ENCODE measurements at regions not wholly inside any gene's neighbourhood (a gene's known extent, or its start where the extent isn't known, plus 50 kb on each side); places are given as distances from the start of the nearest gene placed in this dataset.
A peak's percentile ranks its signal among the peaks of the same experiment; 100 is the strongest.

DNA sequence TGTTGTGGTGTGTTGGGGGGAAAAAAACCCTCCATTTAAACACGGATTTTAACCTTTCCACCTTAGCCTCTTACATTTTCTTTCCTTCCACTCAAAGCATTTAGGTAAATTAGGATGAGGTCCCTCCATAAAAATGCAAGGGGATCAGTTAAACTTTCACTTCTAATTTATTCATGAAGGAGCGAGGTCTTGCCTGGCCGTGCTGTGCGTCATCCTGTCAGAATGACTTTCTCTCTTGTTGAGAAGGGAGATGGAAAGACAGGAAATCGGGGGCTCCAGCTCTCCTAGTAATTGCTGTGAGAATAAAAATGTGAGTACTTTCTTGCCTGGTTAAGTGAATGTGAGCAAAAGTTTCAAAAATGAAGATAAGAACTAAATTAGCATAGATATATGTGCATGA, 962.3 kb upstream of the NR2F2 start:
- DNase-seq (no peak), ATAC-seq (ENCODE audit: low FRiP score) (no peak)
- H3K4me3 ChIP-seq (ENCODE audit: low read length in 2 of 2), result no peak overlapping the region
- no peaks in the 10 kb centered on the region for H3K4me1 ChIP-seq (ENCODE audit: control insufficient read depth in 1 of 2, insufficient read depth in 2 of 2, low read length in 2 of 2)
- H3K36me3 ChIP-seq (ENCODE audit: control insufficient read depth in 1 of 2, insufficient read depth in 2 of 2, low read length in 1 of 2), result no peaks in the 10 kb centered on the region
- intact Hi-C loops (cut with DNase I), result no loop called here
- WGBS, 2 donors, result 54 to 62% methylated on average over 5 of the region's 5 CpGs
- H3K27ac ChIP-seq (ENCODE audit: low read depth in 1 of 2, low read length in 2 of 2), result no peak overlapping the region
- no peaks in the 10 kb centered on the region for H3K27me3 ChIP-seq (ENCODE audit: control insufficient read depth in 1 of 2, insufficient read depth in 2 of 2, low read length in 1 of 2)
- H3K9me3 ChIP-seq (ENCODE audit: control insufficient read depth, low read length), result no peaks in the 10 kb centered on the region

DNA sequence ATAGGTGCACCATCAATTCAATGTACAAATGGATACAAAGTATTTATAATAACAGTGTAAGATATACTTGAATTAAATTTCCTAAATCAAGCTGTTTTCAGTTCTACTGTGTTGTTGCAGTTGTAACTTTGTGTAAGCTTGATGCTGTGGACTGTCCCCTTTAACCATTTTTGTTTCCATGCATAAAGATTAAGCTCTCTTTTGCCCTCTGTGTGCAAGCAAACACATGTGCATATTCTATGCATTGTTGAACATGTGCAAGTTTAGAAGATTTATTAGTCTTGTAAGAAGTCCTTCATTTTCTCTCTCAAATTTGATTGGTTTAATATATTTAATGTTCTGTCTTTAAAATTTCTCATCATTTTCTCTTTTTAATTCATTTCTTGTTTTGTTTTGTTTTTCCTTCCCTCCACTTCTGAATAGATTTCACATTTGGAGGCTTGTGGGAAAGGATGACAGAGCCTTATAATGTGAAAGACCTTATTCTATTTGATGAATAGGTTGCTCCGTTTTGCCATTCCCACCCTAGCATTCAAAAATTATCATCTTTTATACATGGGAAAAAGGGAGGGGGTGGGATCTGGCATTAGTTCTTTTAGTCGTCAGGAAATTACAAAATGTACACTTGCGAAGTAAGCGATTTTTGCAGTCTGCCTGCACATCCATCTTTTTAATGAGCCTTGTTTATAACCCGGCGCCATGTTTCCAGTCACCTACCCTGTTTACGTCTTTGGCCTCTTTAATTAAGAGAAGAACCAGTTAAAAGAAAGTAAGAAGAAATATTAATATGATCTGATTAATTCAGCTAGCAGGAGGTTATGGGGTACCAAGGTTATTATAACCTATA, 961.5 kb upstream of the NR2F2 start:
- intact Hi-C loops (cut with DNase I), result no loop called here
- no peak for DNase-seq

DNA sequence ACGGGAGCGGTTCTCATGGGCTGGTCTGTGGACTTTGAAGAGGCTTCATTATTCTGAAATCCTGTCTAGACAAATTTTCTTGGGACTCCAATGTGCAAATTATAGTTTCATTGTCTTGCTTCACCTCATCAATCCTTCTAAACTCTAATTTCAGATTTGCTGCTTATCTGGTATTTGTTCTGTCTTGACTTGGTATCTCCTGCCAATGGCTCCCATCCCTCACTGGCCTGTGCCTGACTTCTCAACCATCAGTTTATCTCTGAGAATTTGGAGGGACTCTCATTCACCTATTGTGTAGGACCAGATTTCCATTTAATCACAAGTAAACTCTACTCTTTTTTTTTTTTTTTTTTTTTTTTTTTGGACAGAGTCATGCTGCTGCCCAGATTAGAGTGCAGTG, 960.2 kb upstream of the NR2F2 start:
- H3K4me3 ChIP-seq (ENCODE audit: low read length in 2 of 2), result no peak overlapping the region
- intact Hi-C loops (cut with DNase I), result no loop called here
- 98% methylated on average over 2 of the region's 2 CpGs for WGBS, 2 donors
- DNase-seq (no peak), ATAC-seq (ENCODE audit: low FRiP score) (no peak)
- no peaks in the 10 kb centered on the region for H3K27me3 ChIP-seq (ENCODE audit: control insufficient read depth in 1 of 2, insufficient read depth in 2 of 2, low read length in 1 of 2)
- no peaks in the 10 kb centered on the region for H3K36me3 ChIP-seq (ENCODE audit: control insufficient read depth in 1 of 2, insufficient read depth in 2 of 2, low read length in 1 of 2)
- no peaks in the 10 kb centered on the region for H3K9me3 ChIP-seq (ENCODE audit: control insufficient read depth, low read length)
- no peaks in the 10 kb centered on the region for H3K4me1 ChIP-seq (ENCODE audit: control insufficient read depth in 1 of 2, insufficient read depth in 2 of 2, low read length in 2 of 2)
- H3K27ac ChIP-seq (ENCODE audit: low read depth in 1 of 2, low read length in 2 of 2), result no peak overlapping the region

More for the DNA sequence above, 961.5 kb upstream of the NR2F2 start:
- H3K27ac ChIP-seq (ENCODE audit: low read depth in 1 of 2, low read length in 2 of 2), result no peak overlapping the region
- no peaks in the 10 kb centered on the region for H3K36me3 ChIP-seq (ENCODE audit: control insufficient read depth in 1 of 2, insufficient read depth in 2 of 2, low read length in 1 of 2)
- no peak overlapping the region for H3K4me3 ChIP-seq (ENCODE audit: low read length in 2 of 2)
- ATAC-seq (ENCODE audit: low FRiP score), result no peak
- WGBS, 2 donors, result 79 to 84% methylated on average over 7 of the region's 7 CpGs
- H3K27me3 ChIP-seq (ENCODE audit: control insufficient read depth in 1 of 2, insufficient read depth in 2 of 2, low read length in 1 of 2), result no peaks in the 10 kb centered on the region
- no peaks in the 10 kb centered on the region for H3K4me1 ChIP-seq (ENCODE audit: control insufficient read depth in 1 of 2, insufficient read depth in 2 of 2, low read length in 2 of 2)
- no peaks in the 10 kb centered on the region for H3K9me3 ChIP-seq (ENCODE audit: control insufficient read depth, low read length)

DNA sequence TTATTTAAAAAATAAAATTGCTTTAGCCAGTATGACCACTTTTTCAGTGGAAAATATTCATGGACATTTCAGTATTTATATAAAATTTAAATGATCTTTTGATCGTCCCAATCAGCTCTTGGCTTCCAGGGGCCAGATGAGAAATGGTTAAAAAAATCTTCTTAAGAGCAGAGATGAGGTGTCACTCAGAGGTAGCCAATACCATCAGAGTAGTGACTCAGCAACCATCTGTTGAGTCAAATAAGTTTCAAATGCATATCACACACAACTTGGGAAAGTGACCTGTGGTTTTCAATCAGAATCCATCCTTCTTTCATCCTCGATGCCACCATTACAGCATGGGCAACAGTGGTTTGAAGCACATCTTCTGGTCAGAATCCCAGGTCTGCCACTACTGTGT, 958.8 kb upstream of the NR2F2 start:
- Histone ChIP-seq H3K9me3 (ENCODE audit: control insufficient read depth, low read length) (no peaks in the 10 kb centered on the region), H3K27ac (ENCODE audit: low read depth in 1 of 2, low read length in 2 of 2) (no peak overlapping the region), H3K27me3 (ENCODE audit: control insufficient read depth in 1 of 2, insufficient read depth in 2 of 2, low read length in 1 of 2) (no peaks in the 10 kb centered on the region), H3K36me3 (ENCODE audit: control insufficient read depth in 1 of 2, insufficient read depth in 2 of 2, low read length in 1 of 2) (no peaks in the 10 kb centered on the region), H3K4me1 (ENCODE audit: control insufficient read depth in 1 of 2, insufficient read depth in 2 of 2, low read length in 2 of 2) (no peaks in the 10 kb centered on the region), H3K4me3 (ENCODE audit: low read length in 2 of 2) (no peak overlapping the region)
- DNase-seq, result no peak
- WGBS, 2 donors, result 89% methylated on average over 2 of the region's 2 CpGs
- no peak for ATAC-seq (ENCODE audit: low FRiP score)
- intact Hi-C loops (cut with DNase I), result no loop called here

DNA sequence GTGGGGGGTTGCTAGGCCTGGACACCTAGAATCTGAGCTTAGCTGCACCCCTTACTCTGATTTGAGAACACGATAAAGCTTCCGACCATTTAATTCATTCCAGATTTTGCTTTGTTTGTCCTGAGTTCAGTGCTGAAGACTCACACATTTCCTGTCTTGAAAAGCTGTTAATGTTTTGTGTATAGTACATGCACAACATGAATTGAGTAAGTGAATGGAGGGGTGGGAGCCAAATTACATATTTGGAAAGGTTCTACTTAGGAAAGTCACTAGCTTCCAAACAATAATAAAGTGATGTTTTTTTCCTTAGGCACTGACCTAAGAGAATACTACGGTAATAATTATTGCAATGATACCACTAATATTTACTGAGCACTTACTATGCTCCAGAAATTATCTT, 955.2 kb upstream of the NR2F2 start:
- intact Hi-C loops (cut with DNase I), result no loop called here
- Histone ChIP-seq H3K36me3 (ENCODE audit: control insufficient read depth in 1 of 2, insufficient read depth in 2 of 2, low read length in 1 of 2) (no peaks in the 10 kb centered on the region), H3K27me3 (ENCODE audit: control insufficient read depth in 1 of 2, insufficient read depth in 2 of 2, low read length in 1 of 2) (no peaks in the 10 kb centered on the region), H3K4me3 (ENCODE audit: low read length in 2 of 2) (no peak overlapping the region), H3K9me3 (ENCODE audit: control insufficient read depth, low read length) (no peaks in the 10 kb centered on the region), H3K27ac (ENCODE audit: low read depth in 1 of 2, low read length in 2 of 2) (no peak overlapping the region), H3K4me1 (ENCODE audit: control insufficient read depth in 1 of 2, insufficient read depth in 2 of 2, low read length in 2 of 2) (no peaks in the 10 kb centered on the region)
- DNase-seq (no peak), ATAC-seq (ENCODE audit: low FRiP score) (no peak)
- WGBS, 2 donors, result 86% methylated on average over 3 of the region's 3 CpGs

DNA sequence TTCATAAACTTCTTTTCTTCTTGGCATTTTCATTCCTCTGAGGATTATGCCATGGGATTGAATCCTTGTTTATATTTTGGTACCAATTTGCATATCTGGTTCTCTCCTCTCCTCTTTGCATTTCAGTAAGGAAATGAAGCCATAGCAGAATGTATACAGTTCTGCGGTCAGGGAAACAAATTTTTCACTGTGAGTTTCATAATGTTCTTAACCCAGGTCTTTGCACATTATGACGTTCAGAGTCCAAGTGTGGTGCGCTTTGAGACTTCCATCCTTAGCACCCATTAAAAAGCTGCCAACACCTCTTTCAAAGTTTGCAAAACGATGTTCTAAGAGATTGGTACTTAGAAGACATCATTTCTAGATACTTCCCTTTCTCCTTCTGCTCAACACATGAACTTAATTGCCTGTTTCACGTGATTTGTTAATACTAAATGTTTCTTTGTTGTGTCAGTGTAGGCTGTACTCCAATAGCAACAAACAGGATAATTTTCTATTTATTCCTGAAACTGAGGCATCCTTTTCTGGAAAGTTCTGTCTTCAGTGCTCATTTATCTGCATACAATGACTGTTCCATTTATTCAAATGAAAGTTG, 953.1 kb upstream of the NR2F2 start:
- H3K4me3 ChIP-seq (ENCODE audit: low read length in 2 of 2), result no peak overlapping the region
- no peak for ATAC-seq (ENCODE audit: low FRiP score)
- WGBS, 2 donors, result 86 to 88% methylated on average over 5 of the region's 5 CpGs
- no peaks in the 10 kb centered on the region for H3K4me1 ChIP-seq (ENCODE audit: control insufficient read depth in 1 of 2, insufficient read depth in 2 of 2, low read length in 2 of 2)
- no peak for DNase-seq
- no peaks in the 10 kb centered on the region for H3K36me3 ChIP-seq (ENCODE audit: control insufficient read depth in 1 of 2, insufficient read depth in 2 of 2, low read length in 1 of 2)
- intact Hi-C loops (cut with DNase I), result no loop called here
- no peaks in the 10 kb centered on the region for H3K27me3 ChIP-seq (ENCODE audit: control insufficient read depth in 1 of 2, insufficient read depth in 2 of 2, low read length in 1 of 2)
- H3K9me3 ChIP-seq (ENCODE audit: control insufficient read depth, low read length), result no peaks in the 10 kb centered on the region
- H3K27ac ChIP-seq (ENCODE audit: low read depth in 1 of 2, low read length in 2 of 2), result no peak overlapping the region

DNA sequence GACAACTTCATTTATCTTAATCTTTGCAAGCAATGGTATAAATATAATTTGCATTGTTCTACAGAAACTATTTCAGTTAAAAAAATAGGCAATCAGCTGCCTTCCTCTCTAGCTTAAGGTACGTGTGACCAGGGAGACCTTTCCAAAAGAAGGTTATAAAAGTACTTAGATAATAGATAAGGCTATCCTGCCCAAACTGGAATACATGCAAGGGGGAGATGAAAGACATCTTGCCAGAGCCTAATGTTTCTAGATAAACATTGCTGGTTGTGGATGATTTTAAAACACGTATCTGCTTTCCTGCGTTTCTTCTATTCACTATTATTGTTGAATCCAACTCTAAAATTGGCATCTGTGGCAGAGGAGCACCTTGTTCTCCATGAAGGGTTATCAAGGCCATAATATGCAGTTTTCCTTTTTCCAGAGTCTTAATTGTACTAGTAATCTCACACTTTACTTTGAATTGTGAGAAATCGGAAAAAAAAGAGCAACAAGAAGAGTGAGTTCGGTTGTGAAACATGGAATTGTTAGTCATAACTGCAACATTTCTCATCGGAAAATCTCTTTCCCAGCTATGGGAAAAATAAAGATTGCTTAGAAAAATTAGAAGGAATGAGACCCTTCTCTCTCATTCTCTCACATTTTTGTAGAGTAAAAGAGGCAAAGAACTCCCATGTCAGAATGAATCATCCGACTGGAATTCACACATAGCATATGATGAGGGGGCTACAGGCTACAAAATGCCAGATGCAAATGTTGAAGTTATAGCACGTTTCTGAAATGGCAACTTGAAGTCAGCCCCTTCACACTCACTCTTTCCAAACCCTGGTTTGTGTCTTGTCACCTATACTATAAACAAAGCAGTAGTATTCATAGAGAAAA, 936.1 kb upstream of the NR2F2 start:
- no peak overlapping the region for H3K27ac ChIP-seq (ENCODE audit: low read depth in 1 of 2, low read length in 2 of 2)
- intact Hi-C loops (cut with DNase I), result no loop called here
- peak overlapping the region in 1 of 2 donors; percentile 26 for H3K4me3 ChIP-seq (ENCODE audit: low read length in 2 of 2)
- H3K36me3 ChIP-seq (ENCODE audit: control insufficient read depth in 1 of 2, insufficient read depth in 2 of 2, low read length in 1 of 2), result no peaks in the 10 kb centered on the region
- H3K4me1 ChIP-seq (ENCODE audit: control insufficient read depth in 1 of 2, insufficient read depth in 2 of 2, low read length in 2 of 2), result no peaks in the 10 kb centered on the region
- WGBS, 2 donors, result 19 to 25% methylated on average over 8 of the region's 8 CpGs
- DNase-seq (no peak), ATAC-seq (ENCODE audit: low FRiP score) (no peak)
- H3K9me3 ChIP-seq (ENCODE audit: control insufficient read depth, low read length), result no peaks in the 10 kb centered on the region
- H3K27me3 ChIP-seq (ENCODE audit: control insufficient read depth in 1 of 2, insufficient read depth in 2 of 2, low read length in 1 of 2), result no peaks in the 10 kb centered on the region

DNA sequence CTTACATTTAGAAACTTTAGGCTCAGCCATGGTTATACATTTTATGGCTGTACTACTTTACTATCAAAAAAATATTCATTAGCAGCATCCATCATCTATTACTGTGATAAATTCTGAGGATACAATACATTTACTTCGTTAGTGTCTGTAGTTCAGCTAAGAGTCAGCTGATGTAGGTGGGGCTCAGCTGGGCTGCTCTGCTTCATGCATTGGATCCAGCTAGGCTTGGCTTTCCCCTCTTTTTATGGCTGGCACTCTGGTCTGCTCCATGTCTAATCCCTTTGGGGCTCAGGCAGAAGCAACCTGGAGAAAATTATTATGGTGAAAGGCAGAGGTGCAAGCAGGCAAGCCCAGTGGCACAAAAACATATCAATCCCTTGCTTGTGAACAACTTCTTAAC, 930.1 kb upstream of the NR2F2 start:
- intact Hi-C loops (cut with DNase I), result no loop called here
- H3K4me1 ChIP-seq (ENCODE audit: control insufficient read depth in 1 of 2, insufficient read depth in 2 of 2, low read length in 2 of 2), result peaks cover 3% of the 10 kb centered on the region in 2 donors
- H3K4me3 ChIP-seq (ENCODE audit: low read length in 2 of 2), result no peak overlapping the region
- no peaks in the 10 kb centered on the region for H3K9me3 ChIP-seq (ENCODE audit: control insufficient read depth, low read length)
- 64 to 80% methylated on average over 1 of the region's 1 CpG for WGBS, 2 donors
- H3K36me3 ChIP-seq (ENCODE audit: control insufficient read depth in 1 of 2, insufficient read depth in 2 of 2, low read length in 1 of 2), result no peaks in the 10 kb centered on the region
- H3K27ac ChIP-seq (ENCODE audit: low read depth in 1 of 2, low read length in 2 of 2), result no peak overlapping the region
- DNase-seq (no peak), ATAC-seq (ENCODE audit: low FRiP score) (no peak)
- H3K27me3 ChIP-seq (ENCODE audit: control insufficient read depth in 1 of 2, insufficient read depth in 2 of 2, low read length in 1 of 2), result no peaks in the 10 kb centered on the region

All from aorta (tissue), 5 donors.